DND-41 (cell line): ENCODE measurements at regions not wholly inside any gene's neighbourhood (a gene's known extent, or its start where the extent isn't known, plus 50 kb on each side); places are given as distances from the start of the nearest gene placed in this dataset.

Source experiments
- ATAC-seq: fragments of 200-7000 bp; cut with Tn5 transposase; 3 replicates; pipeline ENCODE4 v1.9.1; 2021; ENCODE audit warnings: low read depth; ENCODE audit not compliant: insufficient read depth
- DNase-seq: peaks from one replicate; pipeline ENCODE4 v3.0.0-alpha.2; 2020
- H2AFZ ChIP-seq: 2 replicates; pipeline ENCODE4 v1.6.0; 2012; ENCODE audit warnings: low read depth, low read length
- H3K27ac ChIP-seq: 2 replicates; pipeline ENCODE4 v1.5.1; 2012; ENCODE audit warnings: low read length, inconsistent platforms
- H3K27me3 ChIP-seq: fragments of 200-600 bp; sonication (generic); 2 replicates; pipeline ENCODE4 v1.6.0; 2012; ENCODE audit warnings: low read length, mild to moderate bottlenecking, inconsistent platforms; ENCODE audit not compliant: insufficient read depth, poor library complexity
- H3K36me3 ChIP-seq: 2 replicates; pipeline ENCODE4 v1.5.1; 2012; ENCODE audit warnings: low read length, inconsistent platforms; ENCODE audit not compliant: insufficient read depth
- H3K4me1 ChIP-seq: 2 replicates; pipeline ENCODE4 v1.5.1; 2012; ENCODE audit warnings: mild to moderate bottlenecking, low read length; ENCODE audit not compliant: insufficient read depth
- H3K4me2 ChIP-seq: 2 replicates; pipeline ENCODE4 v1.6.0; 2012; ENCODE audit warnings: mild to moderate bottlenecking, moderate library complexity, low read length, inconsistent platforms; ENCODE audit not compliant: insufficient read depth
- H3K4me3 ChIP-seq, 2 experiments: fragments of 200-600 bp in 1 of 2; shearing (Covaris generic) in 1 of 2; 2 replicates each; pipeline ENCODE4 v1.5.1; 2012 to 2016; ENCODE audit warnings: inconsistent platforms in 2 of 2, low read length in 2 of 2, mild to moderate bottlenecking in 2 of 2, low read depth in 1 of 2, moderate library complexity in 1 of 2
- H3K79me2 ChIP-seq: 2 replicates; pipeline ENCODE4 v1.6.0; 2012; ENCODE audit warnings: low read length, inconsistent platforms; ENCODE audit not compliant: insufficient read depth
- H3K9ac ChIP-seq: 2 replicates; pipeline ENCODE4 v1.6.0; 2012; ENCODE audit warnings: low read depth, mild to moderate bottlenecking, inconsistent platforms, low read length, moderate library complexity
- H3K9me3 ChIP-seq: 2 replicates; pipeline ENCODE4 v1.5.1; 2012; ENCODE audit warnings: low read length, moderate library complexity, mild to moderate bottlenecking, inconsistent platforms; ENCODE audit not compliant: insufficient read depth, severe bottlenecking
- H4K20me1 ChIP-seq: 2 replicates; pipeline ENCODE4 v1.6.0; 2012; ENCODE audit warnings: low read length; ENCODE audit not compliant: insufficient read depth
- CTCF ChIP-seq: IDR thresholded peaks from 2 replicates; pipeline ENCODE4 v1.5.1; 2012; ENCODE audit warnings: borderline replicate concordance, low read length, moderate library complexity, mild to moderate bottlenecking; ENCODE audit not compliant: poor library complexity, severe bottlenecking; ENCODE audit errors: extremely low read depth
- EZH2 ChIP-seq: IDR thresholded peaks from 3 replicates; pipeline ENCODE4 v1.6.1; 2012; ENCODE audit warnings: borderline replicate concordance, low read depth, mild to moderate bottlenecking, moderate library complexity, low read length, inconsistent platforms; ENCODE audit not compliant: severe bottlenecking

DNA sequence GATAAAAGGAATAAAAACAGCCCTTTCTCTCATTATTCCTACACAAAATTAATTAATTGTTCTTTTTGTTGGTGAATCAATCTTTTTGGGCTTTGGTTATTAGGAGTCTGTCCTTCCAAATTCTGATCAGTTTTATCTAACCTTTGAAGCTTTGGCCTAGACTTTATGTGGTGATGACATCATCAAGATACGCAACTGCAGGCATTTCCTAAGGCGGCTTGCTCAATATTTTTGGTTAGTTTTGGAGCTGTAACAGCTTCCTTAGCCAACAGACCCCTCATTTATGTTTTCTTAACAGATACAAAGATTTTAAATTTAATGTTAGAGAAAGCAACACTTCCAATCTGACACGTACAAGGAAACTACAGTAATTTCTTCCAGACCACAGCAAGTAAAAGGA lies 87.8 kb upstream of the PDE3A start:
- Histone ChIP-seq H3K4me1 (no peaks in the 10 kb centered on the region), H3K36me3 (no peaks in the 10 kb centered on the region), H3K9ac (no peak overlapping the region), H3K9me3 (no peaks in the 10 kb centered on the region), H2AFZ (no peak overlapping the region), H3K27me3 (peaks cover 3% of the 10 kb centered on the region), H3K4me3 (no peak overlapping the region), H3K4me2 (no peak overlapping the region), H3K27ac (no peak overlapping the region), H4K20me1 (no peaks in the 10 kb centered on the region), H3K79me2 (no peaks in the 10 kb centered on the region)
- TF ChIP-seq EZH2 (no peak), CTCF (no peak)
- ATAC-seq (no peak), DNase-seq (no peak)

DNA sequence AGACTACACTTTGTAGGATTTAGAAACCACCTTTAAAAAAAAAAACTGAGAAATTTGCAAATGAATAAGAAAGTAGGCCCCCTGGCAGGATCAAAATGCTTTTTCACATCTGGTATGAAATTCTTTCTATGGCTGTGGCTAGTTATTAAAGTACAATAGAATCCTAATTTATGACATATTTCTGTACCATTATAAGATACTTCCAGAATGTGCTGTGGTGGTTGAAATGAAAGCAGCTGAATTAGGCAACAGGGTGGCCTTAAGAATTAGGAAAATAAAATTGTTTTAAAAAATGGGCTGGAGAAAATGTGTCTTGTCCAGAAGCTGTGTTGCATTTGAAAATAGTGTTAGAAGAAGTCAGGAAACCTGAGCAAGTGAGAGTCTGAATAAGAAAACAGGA lies 85.9 kb upstream of the PDE3A start:
- H3K36me3 ChIP-seq = no peaks in the 10 kb centered on the region
- no peak overlapping the region for H2AFZ ChIP-seq
- no peaks in the 10 kb centered on the region for H3K79me2 ChIP-seq
- TF ChIP-seq CTCF (no peak), EZH2 (no peak)
- no peak overlapping the region for H3K4me3 ChIP-seq
- no peaks in the 10 kb centered on the region for H3K4me1 ChIP-seq
- H3K9me3 ChIP-seq = no peaks in the 10 kb centered on the region
- DNase-seq (no peak), ATAC-seq (no peak)
- no peaks in the 10 kb centered on the region for H4K20me1 ChIP-seq
- H3K4me2 ChIP-seq = no peak overlapping the region
- H3K9ac ChIP-seq = no peak overlapping the region
- no peaks in the 10 kb centered on the region for H3K27me3 ChIP-seq
- H3K27ac ChIP-seq = no peak overlapping the region

DNA sequence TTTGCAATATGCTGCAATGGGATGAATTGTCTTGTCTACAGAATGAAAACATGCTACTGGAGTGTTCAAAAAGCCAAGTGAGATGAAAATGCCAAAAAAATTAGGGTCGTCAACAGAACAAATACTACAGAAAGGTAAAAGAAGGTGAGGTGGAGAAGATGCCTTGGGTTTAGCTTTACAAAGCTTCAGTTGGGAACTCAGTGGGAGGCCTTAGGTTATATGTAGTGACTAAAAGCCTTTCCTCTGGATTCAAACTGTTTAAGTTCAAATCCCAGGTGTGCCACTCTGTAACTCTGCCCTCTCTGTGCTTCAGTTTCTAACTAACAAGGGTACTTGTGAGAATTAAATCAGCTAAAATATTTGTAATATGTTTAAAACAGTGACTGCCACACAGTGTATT lies 84.9 kb upstream of the PDE3A start:
- Histone ChIP-seq H3K27ac (no peak overlapping the region), H3K9ac (no peak overlapping the region), H3K4me3 (no peak overlapping the region), H3K9me3 (no peaks in the 10 kb centered on the region), H3K4me2 (no peak overlapping the region), H2AFZ (no peak overlapping the region), H3K4me1 (no peaks in the 10 kb centered on the region), H3K27me3 (no peaks in the 10 kb centered on the region), H4K20me1 (no peaks in the 10 kb centered on the region), H3K79me2 (no peaks in the 10 kb centered on the region), H3K36me3 (no peaks in the 10 kb centered on the region)
- ATAC-seq (no peak), DNase-seq (no peak)
- TF ChIP-seq CTCF (no peak), EZH2 (no peak)

DNA sequence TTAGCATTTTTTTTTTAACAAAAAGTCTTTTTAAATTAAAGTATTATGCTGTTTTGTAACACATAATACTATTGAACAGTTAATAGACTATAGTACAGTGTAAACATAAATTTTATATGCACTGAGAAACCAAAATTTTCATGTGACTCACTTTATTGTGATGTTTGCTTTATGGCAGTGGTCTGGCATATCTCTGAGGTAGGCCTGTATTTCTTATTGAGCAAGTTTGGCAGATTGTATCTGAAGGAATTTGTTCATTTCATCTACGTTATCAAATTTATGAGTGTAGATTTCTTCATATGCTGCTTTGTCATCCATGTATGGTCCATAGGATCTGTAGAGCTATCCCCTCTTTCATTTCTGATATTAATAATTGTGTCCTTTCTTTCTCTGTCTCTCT lies 78.8 kb upstream of the PDE3A start:
- no peak overlapping the region for H3K27ac ChIP-seq
- TF ChIP-seq EZH2 = no peak
- TF ChIP-seq CTCF = no peak

More for the DNA sequence above, 78.8 kb upstream of the PDE3A start:
- Histone ChIP-seq H3K9me3 (no peaks in the 10 kb centered on the region), H3K79me2 (no peaks in the 10 kb centered on the region), H3K4me2 (no peak overlapping the region), H2AFZ (no peak overlapping the region), H3K4me1 (no peaks in the 10 kb centered on the region), H3K27me3 (no peaks in the 10 kb centered on the region), H3K4me3 (no peak overlapping the region), H4K20me1 (no peaks in the 10 kb centered on the region), H3K36me3 (no peaks in the 10 kb centered on the region), H3K9ac (no peak overlapping the region)
- no peak for ATAC-seq
- no peak for DNase-seq
